H1 (cell line): ENCODE measurements at regions not wholly inside any gene's neighbourhood (a gene's known extent, or its start where the extent isn't known, plus 50 kb on each side); places are given as distances from the start of the nearest gene placed in this dataset.

Experiments used
- CBX8 ChIP-seq: fragments of 300-800, 300-1000 bp; sonication (generic); IDR thresholded peaks from 2 replicates; pipeline ENCODE4 v1.7.1; 2016; ENCODE audit warnings: low read depth, low read length, borderline replicate concordance
- CHD7 ChIP-seq: fragments of 300-600 bp; sonication (generic); IDR thresholded peaks from 2 replicates; pipeline ENCODE4 v1.7.1; 2012; ENCODE audit warnings: low read length, moderate library complexity, mild to moderate bottlenecking, inconsistent platforms; ENCODE audit not compliant: insufficient replicate concordance
- CTBP2 ChIP-seq: IDR thresholded peaks from 2 replicates; pipeline ENCODE4 v1.7.0; 2011; ENCODE audit warnings: borderline replicate concordance, mild to moderate bottlenecking, moderate library complexity, mixed read lengths, low read length; ENCODE audit not compliant: insufficient read depth, insufficient read length
- KDM4A ChIP-seq: IDR thresholded peaks from one replicate; pipeline ENCODE4 v1.7.1; 2012; ENCODE audit warnings: low read depth, mild to moderate bottlenecking, moderate library complexity, low read length, inconsistent platforms; ENCODE audit not compliant: severe bottlenecking
- KDM5A ChIP-seq: fragments of 200-600 bp; IDR thresholded peaks from 2 replicates; pipeline ENCODE4 v1.7.1; 2012; ENCODE audit warnings: mild to moderate bottlenecking, low read length, inconsistent platforms, mixed read lengths
- YY1 ChIP-seq: IDR thresholded peaks from 2 replicates; pipeline ENCODE4 v1.6.1; 2011; ENCODE audit warnings: low read depth, mild to moderate bottlenecking, low read length
- TF ChIP-seq, protein P1 (sequence below), 3 experiments: IDR thresholded peaks; 1 replicate in 2 of 3; 2 replicates in 1 of 3; pipeline versions ENCODE4 v1.5.1 to v1.6.1; 2011; ENCODE audit warnings: low read length in 3 of 3, mild to moderate bottlenecking in 3 of 3, inconsistent platforms in 2 of 3, low read depth in 1 of 3, moderate library complexity in 1 of 3; ENCODE audit not compliant: insufficient read depth in 1 of 3; ENCODE audit errors: control extremely low read depth in 1 of 3
- TF ChIP-seq, protein P2 (sequence below): IDR thresholded peaks from 2 replicates; pipeline ENCODE4 v1.6.1; 2012; ENCODE audit warnings: inconsistent platforms

DNA sequence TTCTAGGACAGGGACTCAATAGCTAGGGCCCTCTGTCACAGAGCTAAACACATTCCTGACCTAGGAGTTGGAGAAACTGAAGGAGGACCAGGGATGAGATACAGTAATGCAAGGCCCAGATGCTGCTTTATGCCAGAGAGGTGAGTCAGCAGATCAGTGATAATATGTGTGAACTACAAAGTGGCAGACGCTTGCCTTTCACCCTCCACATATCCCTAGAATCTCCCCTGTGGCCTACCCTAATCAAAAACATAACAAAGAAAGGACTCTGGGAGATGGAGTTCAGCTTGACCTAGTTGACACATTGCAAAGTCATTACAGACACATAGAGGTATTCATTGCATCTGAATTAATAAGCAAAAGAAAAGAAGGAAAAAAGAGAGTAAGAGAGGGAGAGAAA lies 417.6 kb upstream of the DYNLRB2 start (continued):
- TF ChIP-seq CHD7 (no peak), KDM5A (no peak), YY1 (no peak), KDM4A (no peak), CBX8 (no peak), CTBP2 (no peak)
- TF ChIP-seq, protein P1, sequence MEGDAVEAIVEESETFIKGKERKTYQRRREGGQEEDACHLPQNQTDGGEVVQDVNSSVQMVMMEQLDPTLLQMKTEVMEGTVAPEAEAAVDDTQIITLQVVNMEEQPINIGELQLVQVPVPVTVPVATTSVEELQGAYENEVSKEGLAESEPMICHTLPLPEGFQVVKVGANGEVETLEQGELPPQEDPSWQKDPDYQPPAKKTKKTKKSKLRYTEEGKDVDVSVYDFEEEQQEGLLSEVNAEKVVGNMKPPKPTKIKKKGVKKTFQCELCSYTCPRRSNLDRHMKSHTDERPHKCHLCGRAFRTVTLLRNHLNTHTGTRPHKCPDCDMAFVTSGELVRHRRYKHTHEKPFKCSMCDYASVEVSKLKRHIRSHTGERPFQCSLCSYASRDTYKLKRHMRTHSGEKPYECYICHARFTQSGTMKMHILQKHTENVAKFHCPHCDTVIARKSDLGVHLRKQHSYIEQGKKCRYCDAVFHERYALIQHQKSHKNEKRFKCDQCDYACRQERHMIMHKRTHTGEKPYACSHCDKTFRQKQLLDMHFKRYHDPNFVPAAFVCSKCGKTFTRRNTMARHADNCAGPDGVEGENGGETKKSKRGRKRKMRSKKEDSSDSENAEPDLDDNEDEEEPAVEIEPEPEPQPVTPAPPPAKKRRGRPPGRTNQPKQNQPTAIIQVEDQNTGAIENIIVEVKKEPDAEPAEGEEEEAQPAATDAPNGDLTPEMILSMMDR (IDR thresholded peaks at IDR 0.05; ENCODE audit: control extremely low read depth in 1 of 3, insufficient read depth in 1 of 3, low read depth in 1 of 3, low read length in 3 of 3) = no peak
- TF ChIP-seq, protein P2, sequence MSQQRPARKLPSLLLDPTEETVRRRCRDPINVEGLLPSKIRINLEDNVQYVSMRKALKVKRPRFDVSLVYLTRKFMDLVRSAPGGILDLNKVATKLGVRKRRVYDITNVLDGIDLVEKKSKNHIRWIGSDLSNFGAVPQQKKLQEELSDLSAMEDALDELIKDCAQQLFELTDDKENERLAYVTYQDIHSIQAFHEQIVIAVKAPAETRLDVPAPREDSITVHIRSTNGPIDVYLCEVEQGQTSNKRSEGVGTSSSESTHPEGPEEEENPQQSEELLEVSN = no peak
